HUES64 (cell line): ENCODE measurements at regions not wholly inside any gene's neighbourhood (a gene's known extent, or its start where the extent isn't known, plus 50 kb on each side); places are given as distances from the start of the nearest gene placed in this dataset.

Experiments
- H3K27ac ChIP-seq: 2 replicates; pipeline ENCODE4 v1.7.0; 2013; ENCODE audit warnings: low read depth, low read length, inconsistent platforms
- H3K27me3 ChIP-seq: 2 replicates; pipeline ENCODE4 v1.6.1; 2013; ENCODE audit warnings: mild to moderate bottlenecking, low read length; ENCODE audit not compliant: insufficient read depth
- H3K36me3 ChIP-seq: 2 replicates; pipeline ENCODE4 v1.6.1; 2013; ENCODE audit warnings: mild to moderate bottlenecking, low read length; ENCODE audit not compliant: insufficient read depth
- H3K4me1 ChIP-seq: 2 replicates; pipeline ENCODE4 v1.6.1; 2013; ENCODE audit warnings: mild to moderate bottlenecking, low read length, moderate library complexity; ENCODE audit not compliant: insufficient read depth
- H3K4me3 ChIP-seq: 2 replicates; pipeline ENCODE4 v1.5.1; 2013; ENCODE audit warnings: mild to moderate bottlenecking, low read length, moderate library complexity
- H3K9ac ChIP-seq: 2 replicates; pipeline ENCODE4 v1.6.1; 2013; ENCODE audit warnings: mild to moderate bottlenecking, low read depth, low read length
- H3K9me3 ChIP-seq: 2 replicates; pipeline ENCODE4 v1.6.1; 2013; ENCODE audit warnings: low read depth, low read length; ENCODE audit not compliant: insufficient read depth
- WGBS: fragments of 150-250, 120-280 bp; methylation state at CpG from one replicate; pipeline ENCODE4 v1.1.7; 2013; ENCODE audit warnings: missing lambda C conversion rate; 5-methylcytosine and 5-hydroxymethylcytosine counted together

GRCh38 chr3:41126961-41127360, 72.3 kb upstream of the CTNNB1 start:
- Histone ChIP-seq H3K4me1 (peaks cover 12% of the 10 kb centered on the region), H3K9ac (no peak overlapping the region), H3K9me3 (peaks cover 27% of the 10 kb centered on the region), H3K27me3 (no peaks in the 10 kb centered on the region), H3K4me3 (no peak overlapping the region), H3K36me3 (0 out of 2 replicates have a peak, but pooled peaks cover 2% of the 10 kb centered on the region), H3K27ac (no peak overlapping the region)
- WGBS, result 94% methylated on average over 1 of the region's 1 CpG

DNA sequence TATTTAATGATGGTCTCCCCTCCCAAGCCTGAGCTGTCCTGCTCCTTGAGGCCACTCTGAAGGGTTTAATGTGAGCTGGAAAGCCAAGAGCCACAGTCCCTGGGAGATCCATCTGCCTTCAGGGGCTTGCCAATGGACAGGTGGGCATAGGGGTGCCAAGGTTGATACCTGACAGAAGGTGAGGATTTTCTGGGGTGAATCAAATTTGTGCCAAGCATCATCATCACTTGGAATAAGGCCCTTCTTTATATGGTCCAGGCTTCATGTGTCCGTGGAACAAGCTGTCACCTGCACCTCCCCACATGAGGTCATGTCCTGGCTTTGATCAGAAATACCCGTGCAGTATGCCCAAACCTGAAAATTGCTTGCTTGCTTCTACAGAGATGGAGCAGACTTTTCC, 71.9 kb upstream of the CTNNB1 start:
- WGBS, result 93% methylated on average over 2 of the region's 2 CpGs

DNA sequence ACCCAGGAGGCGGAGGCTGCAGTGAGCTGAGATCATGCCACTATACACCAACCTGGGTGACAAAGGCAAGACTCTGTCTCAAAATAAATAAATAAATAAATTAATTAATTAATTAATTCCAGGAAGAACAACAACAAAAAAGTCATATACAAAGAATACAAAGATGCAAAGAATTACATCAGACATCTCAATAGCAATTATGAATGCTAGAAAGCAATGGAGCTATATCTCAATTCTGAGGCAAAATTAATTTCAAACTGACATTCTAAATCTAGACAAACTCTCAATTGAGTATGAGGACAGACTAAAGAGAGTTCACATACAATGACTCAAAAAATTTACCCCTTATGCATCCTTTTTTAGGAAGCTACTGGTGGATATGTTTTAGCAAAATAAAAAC, 69.6 kb upstream of the CTNNB1 start:
- Histone ChIP-seq H3K9ac (no peak overlapping the region), H3K4me3 (no peak overlapping the region), H3K27me3 (no peaks in the 10 kb centered on the region), H3K4me1 (peaks cover 12% of the 10 kb centered on the region), H3K9me3 (peaks cover 27% of the 10 kb centered on the region), H3K27ac (no peak overlapping the region), H3K36me3 (0 out of 2 replicates have a peak, but pooled peaks cover 2% of the 10 kb centered on the region)
- WGBS, result 92% methylated on average over 1 of the region's 1 CpG

More for the DNA sequence above, 71.9 kb upstream of the CTNNB1 start:
- Histone ChIP-seq H3K9me3 (peaks cover 27% of the 10 kb centered on the region), H3K9ac (no peak overlapping the region), H3K27me3 (no peaks in the 10 kb centered on the region), H3K4me3 (no peak overlapping the region), H3K4me1 (peaks cover 12% of the 10 kb centered on the region), H3K36me3 (0 out of 2 replicates have a peak, but pooled peaks cover 2% of the 10 kb centered on the region), H3K27ac (no peak overlapping the region)

DNA sequence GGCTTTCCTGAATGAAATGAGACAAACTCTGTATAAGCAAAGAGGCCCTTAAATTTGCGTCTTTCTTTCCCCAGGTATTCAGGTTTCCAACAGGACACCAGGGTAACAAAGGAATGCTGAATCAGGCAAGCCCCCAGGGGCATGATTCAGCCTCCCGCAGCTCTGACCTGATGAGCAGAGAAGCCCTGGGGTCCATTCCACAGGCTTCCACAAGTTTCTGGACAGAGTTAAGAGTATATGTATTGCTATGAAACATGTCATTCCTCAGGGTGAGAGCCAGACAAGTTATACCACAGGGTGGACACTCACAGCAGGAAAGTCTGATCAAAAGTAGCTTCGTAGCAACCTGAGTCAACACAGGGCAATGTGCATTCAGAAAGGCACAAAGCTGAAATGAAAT, 68.1 kb upstream of the CTNNB1 start:
- Histone ChIP-seq H3K36me3 (0 out of 2 replicates have a peak, but pooled peaks cover 2% of the 10 kb centered on the region), H3K4me3 (no peak overlapping the region), H3K27ac (no peak overlapping the region), H3K9ac (no peak overlapping the region), H3K9me3 (peaks cover 21% of the 10 kb centered on the region), H3K27me3 (no peaks in the 10 kb centered on the region), H3K4me1 (peaks cover 12% of the 10 kb centered on the region)
- 57% methylated on average over 3 of the region's 3 CpGs for WGBS

DNA sequence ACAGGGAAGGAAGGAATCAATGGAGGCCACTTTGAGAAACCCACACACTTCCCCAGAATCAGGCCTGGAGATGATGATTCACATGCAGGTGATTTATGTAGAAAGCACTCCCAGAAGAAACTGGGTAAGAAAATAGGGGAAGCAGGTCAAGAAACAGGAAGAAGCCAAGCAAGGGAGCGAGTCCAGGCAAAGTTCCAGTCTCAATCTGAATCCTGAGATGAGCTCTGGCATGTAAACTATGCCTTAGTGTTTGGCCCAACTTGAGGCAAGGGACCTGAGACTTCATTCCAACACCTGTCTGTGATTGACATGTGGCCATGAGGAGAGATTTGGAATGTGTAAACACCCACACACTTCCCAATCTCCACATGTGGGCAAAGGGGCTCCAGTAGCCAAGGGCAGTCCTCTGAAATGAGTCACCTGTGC, 61.6 kb upstream of the CTNNB1 start:
- H3K4me1 ChIP-seq, result peaks cover 3% of the 10 kb centered on the region; the same call in 1 of the 2 replicates
- no peaks in the 10 kb centered on the region for H3K27me3 ChIP-seq
- 87% methylated on average over 1 of the region's 1 CpG for WGBS
- H3K9me3 ChIP-seq, result no peaks in the 10 kb centered on the region
- H3K36me3 ChIP-seq, result no peaks in the 10 kb centered on the region
- H3K9ac ChIP-seq, result no peak overlapping the region
- H3K27ac ChIP-seq, result no peak overlapping the region
- no peak overlapping the region for H3K4me3 ChIP-seq

- Histone ChIP-seq H3K9ac (no peak overlapping the region), H3K4me3 (no peak overlapping the region), H3K36me3 (no peaks in the 10 kb centered on the region), H3K27me3 (no peaks in the 10 kb centered on the region), H3K4me1 (peaks cover 3% of the 10 kb centered on the region; the same call in 1 of the 2 replicates), H3K9me3 (no peaks in the 10 kb centered on the region), H3K27ac (no peak overlapping the region)
- 96% methylated on average over 3 of the region's 3 CpGs for WGBS
Measured at GRCh38 chr3:41138146-41138545, 61.2 kb upstream of the CTNNB1 start.

DNA sequence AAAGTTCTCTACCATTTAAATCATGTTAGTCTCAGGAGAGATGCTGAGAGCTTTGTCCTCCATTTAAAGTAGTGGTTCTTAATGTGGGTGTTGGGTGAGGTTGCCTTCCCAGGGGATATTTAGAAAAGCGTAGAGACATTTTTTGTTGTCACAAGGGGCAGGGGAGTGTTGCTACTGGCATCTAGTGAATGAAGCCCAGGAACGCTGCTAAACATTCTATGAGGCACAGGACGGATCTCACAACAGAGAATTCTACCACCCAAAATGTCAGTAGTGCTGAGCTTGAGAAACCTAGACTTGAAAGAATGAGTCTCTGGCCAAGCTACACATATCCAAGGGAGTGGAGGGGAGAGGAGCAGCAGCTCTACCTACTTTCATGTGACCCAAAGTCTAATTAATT, 60.7 kb upstream of the CTNNB1 start:
- H3K4me3 ChIP-seq, result no peak overlapping the region
- WGBS, result 87% methylated on average over 3 of the region's 3 CpGs
- H3K27ac ChIP-seq, result no peak overlapping the region
- H3K9me3 ChIP-seq, result no peaks in the 10 kb centered on the region
- H3K4me1 ChIP-seq, result peaks cover 3% of the 10 kb centered on the region; the same call in 1 of the 2 replicates
- no peak overlapping the region for H3K9ac ChIP-seq
- no peaks in the 10 kb centered on the region for H3K27me3 ChIP-seq
- H3K36me3 ChIP-seq, result no peaks in the 10 kb centered on the region

- Histone ChIP-seq H3K36me3 (no peaks in the 10 kb centered on the region), H3K27me3 (no peaks in the 10 kb centered on the region), H3K4me3 (no peak overlapping the region), H3K4me1 (peaks cover 3% of the 10 kb centered on the region; the same call in 1 of the 2 replicates), H3K9ac (no peak overlapping the region), H3K9me3 (no peaks in the 10 kb centered on the region), H3K27ac (no peak overlapping the region)
- WGBS, result 78% methylated on average over 3 of the region's 3 CpGs
Measured at GRCh38 chr3:41140242-41140641, 59.1 kb upstream of the CTNNB1 start.

DNA sequence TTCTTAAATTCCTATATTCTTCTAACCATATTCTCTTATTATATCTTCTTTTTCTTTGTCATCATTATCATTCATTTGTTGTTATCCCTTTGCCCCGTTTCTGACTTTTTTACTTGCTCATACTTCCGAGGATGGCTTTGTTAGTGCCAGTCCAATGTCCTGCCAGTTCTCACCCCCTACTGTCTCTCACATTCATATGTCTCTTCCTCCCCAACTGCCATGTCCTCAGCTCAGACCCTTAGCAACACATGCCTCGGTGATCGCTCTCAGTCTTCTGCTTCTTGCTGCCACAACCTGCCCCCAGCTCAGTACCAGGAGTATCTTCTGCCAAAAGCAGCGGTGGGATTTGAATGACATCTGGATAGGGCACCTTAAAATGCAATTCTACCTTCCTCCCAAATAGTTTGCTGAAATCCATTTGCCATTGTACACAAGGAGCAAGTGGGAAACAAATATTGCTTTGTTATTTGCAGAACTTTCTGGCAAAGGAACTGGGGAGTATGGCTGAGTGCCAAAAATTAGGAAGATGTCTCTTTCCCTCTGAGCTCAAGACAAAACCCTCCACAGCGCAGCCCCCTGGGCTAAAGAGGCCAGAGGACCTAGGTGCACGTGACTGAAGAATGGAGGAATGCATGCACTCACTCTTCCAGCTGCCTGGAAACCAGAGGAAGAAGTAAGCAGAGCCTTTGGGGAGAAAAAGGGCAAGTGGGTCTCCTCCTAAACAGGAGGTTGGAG, 57.7 kb upstream of the CTNNB1 start:
- H3K9me3 ChIP-seq, result peaks cover 9% of the 10 kb centered on the region; the same call in 1 of the 2 replicates
- H3K4me1 ChIP-seq, result peaks cover 3% of the 10 kb centered on the region; the same call in 1 of the 2 replicates
- WGBS, result 85% methylated on average over 7 of the region's 7 CpGs
- no peaks in the 10 kb centered on the region for H3K36me3 ChIP-seq
- H3K27me3 ChIP-seq, result no peaks in the 10 kb centered on the region
- no peak overlapping the region for H3K9ac ChIP-seq
- H3K4me3 ChIP-seq, result no peak overlapping the region
- H3K27ac ChIP-seq, result no peak overlapping the region

DNA sequence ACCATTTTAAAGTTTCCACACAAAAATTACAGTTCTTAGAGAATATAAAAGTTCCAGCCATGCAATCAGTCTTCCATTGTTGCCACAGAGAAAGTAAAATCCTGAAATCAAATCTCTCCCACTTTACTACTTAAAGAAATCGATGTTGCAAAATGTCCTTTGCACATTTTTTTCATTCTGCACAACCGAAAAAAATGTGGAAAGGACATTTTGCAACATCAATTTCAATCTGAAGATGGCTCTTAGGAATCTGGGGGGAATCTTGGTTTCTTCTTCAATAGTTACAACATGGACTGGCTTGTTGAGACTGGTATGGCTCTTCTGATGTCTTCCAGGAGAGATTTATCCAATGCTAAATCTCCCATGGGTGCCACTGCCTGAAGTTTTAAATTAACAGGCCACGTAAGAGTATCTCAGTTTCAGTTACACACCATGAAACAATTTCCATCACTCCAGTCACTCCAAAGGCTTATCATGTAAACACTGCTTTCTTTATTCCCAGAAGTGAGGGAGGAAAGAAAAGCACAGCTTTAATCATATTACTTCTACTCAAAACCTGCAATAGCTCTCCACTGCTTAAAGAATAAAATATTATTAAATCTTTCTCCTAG, 55.8 kb upstream of the CTNNB1 start:
- Histone ChIP-seq H3K27ac (no peak overlapping the region), H3K36me3 (no peaks in the 10 kb centered on the region), H3K9me3 (peaks cover 16% of the 10 kb centered on the region; the same call in 1 of the 2 replicates), H3K27me3 (no peaks in the 10 kb centered on the region), H3K9ac (no peak overlapping the region), H3K4me1 (peaks cover 3% of the 10 kb centered on the region; the same call in 1 of the 2 replicates), H3K4me3 (no peak overlapping the region)
- WGBS, result 95% methylated on average over 3 of the region's 3 CpGs

GRCh38 chr3:41144631-41145030, 54.7 kb upstream of the CTNNB1 start:
- WGBS, result 85% methylated on average over 1 of the region's 1 CpG
- Histone ChIP-seq H3K27ac (no peak overlapping the region), H3K27me3 (no peaks in the 10 kb centered on the region), H3K9me3 (peaks cover 16% of the 10 kb centered on the region; the same call in 1 of the 2 replicates), H3K4me1 (peaks cover 3% of the 10 kb centered on the region; the same call in 1 of the 2 replicates), H3K4me3 (no peak overlapping the region), H3K9ac (no peak overlapping the region), H3K36me3 (no peaks in the 10 kb centered on the region)
